ENCODE measurements at regions not wholly inside any gene's neighbourhood (a gene's known extent, or its start where the extent isn't known, plus 50 kb on each side); places are given as distances from the start of the nearest gene placed in this dataset.
"Not testable (repeated sequence)": the region's sequence is repeated elsewhere in the genome, so short reads cannot be mapped to it uniquely, and the experiment has no call there.

GRCh38 chr6:163860287-163861081 is 446.0 kb downstream of the QKI start:
- H3K4me1 ChIP-seq, result no peaks in the 10 kb centered on the region
- no peak for TF ChIP-seq CTCF (IDR thresholded peaks at IDR 0.05)
- TF ChIP-seq EP300 (IDR thresholded peaks at IDR 0.05), result no peak
- TF ChIP-seq POLR2A (IDR thresholded peaks at IDR 0.05), result no peak
- TF ChIP-seq POLR2AphosphoS5 (IDR thresholded peaks at IDR 0.05), result no peak
- no peaks in the 10 kb centered on the region for H3K27me3 ChIP-seq
- no peak overlapping the region for H3K27ac ChIP-seq
- H3K36me3 ChIP-seq, result no peaks in the 10 kb centered on the region
- no peaks in the 10 kb centered on the region for H3K9me3 ChIP-seq
- WGBS, 2 donors (ENCODE audit: low coverage in 1 of 2), result 19 to 30% methylated on average over 7 to 11 of the region's 12 CpGs
- ATAC-seq, result peak; percentile 80
- no peak overlapping the region for H3K4me3 ChIP-seq

- H3K4me1 ChIP-seq, H3K27ac ChIP-seq, ATAC-seq, H3K4me3 ChIP-seq, H3K9me3 ChIP-seq, H3K27me3 ChIP-seq, H3K36me3 ChIP-seq: not testable (repeated sequence)
- 83 to 94% methylated on average over 5 of the region's 5 CpGs for WGBS, 2 donors (ENCODE audit: low coverage in 1 of 2)
Measured at GRCh38 chr6:163858870-163859269, 444.4 kb downstream of the QKI start.

- no peak overlapping the region for H3K4me3 ChIP-seq
- WGBS, 2 donors (ENCODE audit: low coverage in 1 of 2), result 54% methylated on average over 2 of the region's 2 CpGs; no CpG with 5 or more reads in 1 of the 2 donors
- no peak for ATAC-seq
- H3K27ac ChIP-seq, result no peak overlapping the region
- no peak for TF ChIP-seq POLR2A (IDR thresholded peaks at IDR 0.05)
- TF ChIP-seq EP300 (IDR thresholded peaks at IDR 0.05), result no peak
- no peak for TF ChIP-seq POLR2AphosphoS5 (IDR thresholded peaks at IDR 0.05)
- no peak for TF ChIP-seq CTCF (IDR thresholded peaks at IDR 0.05)
- no peaks in the 10 kb centered on the region for H3K27me3 ChIP-seq
- no peaks in the 10 kb centered on the region for H3K36me3 ChIP-seq
- no peaks in the 10 kb centered on the region for H3K4me1 ChIP-seq
- peaks cover 0 to 4% (median 0%) of the 10 kb centered on the region in 3 donors for H3K9me3 ChIP-seq
Measured at GRCh38 chr6:163857421-163857820, 442.9 kb downstream of the QKI start.

GRCh38 chr6:163850874-163851273 is 436.4 kb downstream of the QKI start:
- no peak overlapping the region for H3K27ac ChIP-seq
- H3K9me3 ChIP-seq, result peaks cover 0 to 27% (median 0%) of the 10 kb centered on the region in 3 donors
- ATAC-seq, result no peak
- H3K4me1 ChIP-seq, result no peaks in the 10 kb centered on the region
- TF ChIP-seq POLR2AphosphoS5 (IDR thresholded peaks at IDR 0.05), result no peak
- TF ChIP-seq CTCF (IDR thresholded peaks at IDR 0.05), result no peak
- TF ChIP-seq EP300 (IDR thresholded peaks at IDR 0.05), result no peak
- TF ChIP-seq POLR2A (IDR thresholded peaks at IDR 0.05), result no peak
- H3K4me3 ChIP-seq, result no peak overlapping the region
- H3K27me3 ChIP-seq, result no peaks in the 10 kb centered on the region
- H3K36me3 ChIP-seq, result no peaks in the 10 kb centered on the region

GRCh38 chr6:163844761-163845160 is 430.2 kb downstream of the QKI start:
- no peak for ATAC-seq
- H3K27me3 ChIP-seq, result no peaks in the 10 kb centered on the region
- no peaks in the 10 kb centered on the region for H3K9me3 ChIP-seq
- H3K4me1 ChIP-seq, result no peaks in the 10 kb centered on the region
- H3K27ac ChIP-seq, result no peak overlapping the region
- H3K36me3 ChIP-seq, result no peaks in the 10 kb centered on the region
- TF ChIP-seq POLR2A (IDR thresholded peaks at IDR 0.05) (no peak), EP300 (IDR thresholded peaks at IDR 0.05) (no peak), POLR2AphosphoS5 (IDR thresholded peaks at IDR 0.05) (no peak), CTCF (IDR thresholded peaks at IDR 0.05) (no peak)
- no peak overlapping the region for H3K4me3 ChIP-seq
- WGBS, 2 donors (ENCODE audit: low coverage in 1 of 2), result 60 to 67% methylated on average over 3 of the region's 3 CpGs
